Endothelial cell of umbilical vein (primary cell): ENCODE measurements at regions not wholly inside any gene's neighbourhood (a gene's known extent, or its start where the extent isn't known, plus 50 kb on each side); places are given as distances from the start of the nearest gene placed in this dataset.

Experiments used
- CTCF ChIP-seq, 2 donors: IDR thresholded peaks; 1 replicate in 1 of 2; 2 replicates in 1 of 2; pipeline ENCODE4 v1.5.1; 2011; ENCODE audit warnings: low read length in 2 of 2, mild to moderate bottlenecking in 2 of 2, moderate library complexity in 2 of 2, control low read depth in 1 of 2, inconsistent platforms in 1 of 2, low read depth in 1 of 2; ENCODE audit not compliant: insufficient read depth in 1 of 2; ENCODE audit errors: extremely low read depth in 1 of 2
- POLR2A ChIP-seq: IDR thresholded peaks from 2 replicates; pipeline ENCODE4 v1.6.1; 2012; ENCODE audit warnings: low read depth, mild to moderate bottlenecking, control low read depth, low read length

GRCh38 chr12:28811457-28811856, 337.6 kb upstream of the FAR2 start:
- no peak for TF ChIP-seq POLR2A
- no peak for TF ChIP-seq CTCF (IDR thresholded peaks at IDR 0.05; ENCODE audit: extremely low read depth in 1 of 2, insufficient read depth in 1 of 2, low read depth in 1 of 2, low read length in 2 of 2)
